ENCODE measurements at regions not wholly inside any gene's neighbourhood (a gene's known extent, or its start where the extent isn't known, plus 50 kb on each side); places are given as distances from the start of the nearest gene placed in this dataset.

DNA sequence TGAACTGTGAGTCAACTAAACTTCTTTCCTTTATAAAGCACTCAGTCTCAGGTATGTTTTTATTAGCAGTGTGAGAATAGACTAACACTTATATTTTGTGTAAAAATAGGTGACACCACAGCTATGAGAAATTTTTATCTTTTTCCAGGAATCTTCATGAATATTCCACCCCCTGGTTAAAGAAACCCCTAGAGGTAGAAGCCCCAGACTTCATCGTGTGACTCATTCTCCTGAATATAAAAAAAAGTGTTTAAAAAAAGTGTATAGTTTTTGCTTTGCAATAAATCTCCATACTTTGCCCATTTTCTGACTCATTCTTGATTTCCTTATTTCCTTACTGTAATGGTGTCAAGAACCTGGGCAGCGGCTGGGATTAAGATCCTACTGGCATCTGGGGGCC, 667.6 kb upstream of the CELF2 start:
- intact Hi-C loops (cut with DNase I; ENCODE audit: low total_unique reads) = no loop called here
- no peaks in the 10 kb centered on the region for H3K36me3 ChIP-seq
- DNase-seq = no peak
- TF ChIP-seq, protein P1, sequence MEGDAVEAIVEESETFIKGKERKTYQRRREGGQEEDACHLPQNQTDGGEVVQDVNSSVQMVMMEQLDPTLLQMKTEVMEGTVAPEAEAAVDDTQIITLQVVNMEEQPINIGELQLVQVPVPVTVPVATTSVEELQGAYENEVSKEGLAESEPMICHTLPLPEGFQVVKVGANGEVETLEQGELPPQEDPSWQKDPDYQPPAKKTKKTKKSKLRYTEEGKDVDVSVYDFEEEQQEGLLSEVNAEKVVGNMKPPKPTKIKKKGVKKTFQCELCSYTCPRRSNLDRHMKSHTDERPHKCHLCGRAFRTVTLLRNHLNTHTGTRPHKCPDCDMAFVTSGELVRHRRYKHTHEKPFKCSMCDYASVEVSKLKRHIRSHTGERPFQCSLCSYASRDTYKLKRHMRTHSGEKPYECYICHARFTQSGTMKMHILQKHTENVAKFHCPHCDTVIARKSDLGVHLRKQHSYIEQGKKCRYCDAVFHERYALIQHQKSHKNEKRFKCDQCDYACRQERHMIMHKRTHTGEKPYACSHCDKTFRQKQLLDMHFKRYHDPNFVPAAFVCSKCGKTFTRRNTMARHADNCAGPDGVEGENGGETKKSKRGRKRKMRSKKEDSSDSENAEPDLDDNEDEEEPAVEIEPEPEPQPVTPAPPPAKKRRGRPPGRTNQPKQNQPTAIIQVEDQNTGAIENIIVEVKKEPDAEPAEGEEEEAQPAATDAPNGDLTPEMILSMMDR (IDR thresholded peaks at IDR 0.05) = no peak
- no peaks in the 10 kb centered on the region for H3K9me3 ChIP-seq
- H3K4me1 ChIP-seq = peaks cover 0 to 7% (median 0%) of the 10 kb centered on the region in 4 donors
- H3K27ac ChIP-seq = no peak overlapping the region
- no peak overlapping the region for H3K4me3 ChIP-seq
- H3K27me3 ChIP-seq = no peaks in the 10 kb centered on the region

DNA sequence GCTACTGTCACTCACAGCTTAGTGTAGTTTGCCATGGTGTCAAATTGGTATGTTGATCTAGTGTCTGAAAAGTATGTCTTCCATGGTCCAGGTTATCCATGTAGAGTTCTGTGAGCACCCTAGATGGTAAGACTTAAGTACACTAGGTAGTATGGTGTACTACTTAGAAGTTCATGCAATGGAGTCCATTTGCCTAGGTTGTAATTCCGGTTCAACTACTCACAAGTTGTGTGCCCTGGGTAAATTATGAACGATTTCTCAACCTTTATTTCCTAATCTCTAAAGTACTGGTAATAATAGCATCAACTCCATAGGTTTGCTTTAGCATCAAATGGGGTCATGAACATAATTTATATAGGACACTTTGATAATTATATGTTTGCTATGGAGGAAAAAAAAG, 666.2 kb upstream of the CELF2 start:
- Histone ChIP-seq H3K27ac (no peak overlapping the region), H3K27me3 (no peaks in the 10 kb centered on the region), H3K9me3 (no peaks in the 10 kb centered on the region), H3K36me3 (no peaks in the 10 kb centered on the region), H3K4me1 (peaks cover 0 to 5% (median 0%) of the 10 kb centered on the region in 4 donors), H3K4me3 (no peak overlapping the region)
- intact Hi-C loops (cut with DNase I; ENCODE audit: low total_unique reads) = no loop called here
- DNase-seq = no peak
- TF ChIP-seq, protein P1 (IDR thresholded peaks at IDR 0.05) = no peak

DNA sequence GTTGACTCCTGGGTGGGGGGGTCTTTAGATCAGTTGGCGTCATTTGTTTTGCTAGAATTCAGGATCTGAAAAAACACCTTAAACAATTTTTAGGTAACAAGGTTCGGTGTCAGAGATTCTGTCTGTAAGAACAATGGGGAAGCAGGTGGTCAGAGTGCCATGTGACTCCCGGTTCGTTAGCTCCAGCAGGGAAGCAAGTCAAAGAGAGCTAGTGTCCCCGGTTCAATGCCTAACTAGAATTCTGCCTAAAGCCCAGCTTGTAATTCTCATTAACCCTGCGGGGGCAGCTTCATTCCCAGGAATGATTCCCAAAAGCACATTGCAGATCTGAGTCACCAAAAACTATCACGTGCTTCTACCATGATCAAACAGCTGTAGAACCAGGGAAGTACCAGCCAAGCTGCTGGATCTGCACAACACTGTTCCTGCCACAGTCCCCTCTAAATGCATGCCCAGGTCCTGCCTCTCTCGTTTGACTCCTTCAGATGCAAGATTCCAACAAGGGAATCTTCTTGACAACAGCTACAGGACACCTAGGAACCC, 664.3 kb upstream of the CELF2 start:
- Histone ChIP-seq H3K27me3 (no peaks in the 10 kb centered on the region), H3K4me1 (no peaks in the 10 kb centered on the region), H3K9me3 (no peaks in the 10 kb centered on the region), H3K27ac (no peak overlapping the region), H3K36me3 (no peaks in the 10 kb centered on the region), H3K4me3 (no peak overlapping the region)
- TF ChIP-seq, protein P1 (IDR thresholded peaks at IDR 0.05) = no peak
- DNase-seq = no peak
- intact Hi-C loops (cut with DNase I; ENCODE audit: low total_unique reads) = no loop called here

DNA sequence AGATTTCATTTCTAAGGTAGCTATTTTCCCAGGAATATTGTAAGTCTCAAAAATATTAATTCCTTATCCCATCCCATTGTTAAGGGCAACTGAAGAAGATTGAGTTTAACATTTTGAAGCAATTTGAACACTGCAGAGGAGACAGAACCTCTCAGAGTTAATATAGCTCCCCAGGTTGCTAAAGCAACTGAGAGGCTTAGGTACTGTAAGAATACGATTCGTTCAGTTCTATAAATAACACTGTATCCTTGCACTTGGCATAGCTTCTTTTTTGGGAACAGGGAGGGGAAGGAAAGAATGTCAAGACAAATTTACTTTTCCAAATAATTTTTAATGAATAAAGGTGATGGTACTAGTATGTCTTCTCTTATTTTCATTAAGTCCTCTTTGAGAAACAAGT, 658.4 kb upstream of the CELF2 start:
- H3K27ac ChIP-seq = no peak overlapping the region
- no peaks in the 10 kb centered on the region for H3K9me3 ChIP-seq
- no peak for DNase-seq
- TF ChIP-seq, protein P1 (IDR thresholded peaks at IDR 0.05) = no peak
- H3K4me3 ChIP-seq = no peak overlapping the region
- intact Hi-C loops (cut with DNase I; ENCODE audit: low total_unique reads) = no loop called here
- no peaks in the 10 kb centered on the region for H3K36me3 ChIP-seq
- no peaks in the 10 kb centered on the region for H3K27me3 ChIP-seq
- H3K4me1 ChIP-seq = no peaks in the 10 kb centered on the region

DNA sequence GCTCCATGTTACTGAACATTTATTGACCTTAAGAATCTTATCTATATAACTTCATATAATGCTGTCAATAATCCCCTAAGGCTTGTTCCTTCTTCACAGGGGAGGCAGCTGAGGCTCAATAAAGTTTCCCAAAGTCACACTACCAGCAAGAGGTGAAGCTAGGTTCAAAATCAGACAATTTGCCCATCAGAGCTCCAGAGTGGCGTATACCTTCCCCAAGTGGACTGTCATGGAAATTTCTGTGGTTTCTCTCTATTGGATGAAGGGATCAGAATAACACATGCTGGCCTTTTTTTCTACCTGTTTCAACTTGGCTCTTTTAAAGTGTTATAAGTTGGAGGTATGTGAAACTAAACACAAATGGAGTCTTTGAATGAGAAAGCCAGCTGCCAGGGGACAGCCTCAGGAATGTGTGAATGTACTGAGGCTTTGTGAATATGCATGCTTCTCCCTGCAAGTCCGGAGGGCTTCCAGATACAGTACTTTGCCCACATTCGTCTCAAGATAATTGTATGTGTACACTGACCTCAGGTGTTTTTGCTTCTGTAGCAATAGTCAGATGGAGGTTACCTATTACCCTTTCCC, 656.3 kb upstream of the CELF2 start:
- no peak for DNase-seq
- no peaks in the 10 kb centered on the region for H3K36me3 ChIP-seq
- TF ChIP-seq, protein P1 (IDR thresholded peaks at IDR 0.05) = no peak
- intact Hi-C loops (cut with DNase I; ENCODE audit: low total_unique reads) = no loop called here
- H3K9me3 ChIP-seq = no peaks in the 10 kb centered on the region
- H3K27me3 ChIP-seq = no peaks in the 10 kb centered on the region
- H3K27ac ChIP-seq = no peak overlapping the region
- H3K4me3 ChIP-seq = no peak overlapping the region
- no peaks in the 10 kb centered on the region for H3K4me1 ChIP-seq

DNA sequence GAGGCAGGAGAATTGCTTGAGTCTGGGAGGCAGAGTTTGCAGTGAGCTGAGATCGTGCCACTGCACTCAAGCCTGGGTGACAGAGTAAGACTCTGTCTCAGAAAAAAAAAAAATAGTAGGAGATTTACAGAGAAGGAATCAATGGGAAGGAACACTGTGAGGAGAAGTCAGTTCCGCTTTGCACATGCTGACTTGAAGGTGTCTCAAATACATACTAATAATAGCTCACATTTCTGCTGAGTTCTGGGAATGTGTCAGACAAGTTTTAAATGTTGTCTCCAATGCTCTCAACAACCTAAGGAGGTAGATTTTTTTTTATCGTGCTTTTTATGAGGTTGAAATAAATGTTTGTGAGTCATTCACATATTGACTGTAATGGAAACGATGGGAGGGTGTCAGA, 654.9 kb upstream of the CELF2 start:
- Histone ChIP-seq H3K27me3 (no peaks in the 10 kb centered on the region), H3K36me3 (no peaks in the 10 kb centered on the region), H3K4me3 (no peak overlapping the region), H3K27ac (no peak overlapping the region), H3K9me3 (no peaks in the 10 kb centered on the region), H3K4me1 (no peaks in the 10 kb centered on the region)
- TF ChIP-seq, protein P1 (IDR thresholded peaks at IDR 0.05) = no peak
- intact Hi-C loops (cut with DNase I; ENCODE audit: low total_unique reads) = no loop called here
- DNase-seq = no peak

All from tibial artery (tissue), 4 donors.